Smooth muscle cell (in vitro differentiated cells): ENCODE measurements at regions not wholly inside any gene's neighbourhood (a gene's known extent, or its start where the extent isn't known, plus 50 kb on each side); places are given as distances from the start of the nearest gene placed in this dataset.

Experiments
- DNase-seq: peaks from one replicate; lab custom pipeline; 2025; ENCODE audit not compliant: unreplicated experiment; lab: John Stamatoyannopoulos, UW
- H2AFZ ChIP-seq: fragments of 200-600 bp; sonication (generic); 2 replicates; pipeline ENCODE4 v1.6.0; 2016; ENCODE audit warnings: antibody characterized with exemption, low read depth, mild to moderate bottlenecking
- H3F3A ChIP-seq: fragments of 200-600 bp; sonication (generic); 2 replicates; pipeline ENCODE4 v1.6.0; 2017; ENCODE audit warnings: antibody characterized with exemption, low read depth
- H3K27ac ChIP-seq: fragments of 200-600 bp; sonication (generic); 2 replicates; pipeline ENCODE4 v1.5.1; 2016; ENCODE audit warnings: low read depth, mild to moderate bottlenecking
- H3K27me3 ChIP-seq: fragments of 200-600 bp; sonication (generic); 2 replicates; pipeline ENCODE4 v1.6.1; 2016; ENCODE audit warnings: low read depth, mild to moderate bottlenecking
- H3K36me3 ChIP-seq: fragments of 200-600 bp; sonication (generic); 2 replicates; pipeline ENCODE4 v1.5.1; 2016; ENCODE audit warnings: low read depth
- H3K4me1 ChIP-seq: fragments of 200-600 bp; sonication (generic); 2 replicates; pipeline ENCODE4 v1.5.1; 2016; ENCODE audit warnings: low read depth
- H3K4me2 ChIP-seq: fragments of 200-600 bp; sonication (generic); 2 replicates; pipeline ENCODE4 v1.6.0; 2016; ENCODE audit warnings: mild to moderate bottlenecking
- H3K4me3 ChIP-seq: fragments of 200-600 bp; sonication (generic); 2 replicates; pipeline ENCODE4 v1.5.1; 2016; ENCODE audit warnings: mild to moderate bottlenecking
- H3K79me2 ChIP-seq: fragments of 200-600 bp; sonication (generic); 2 replicates; pipeline ENCODE4 v1.6.0; 2016; ENCODE audit warnings: low read depth, mild to moderate bottlenecking
- H3K9ac ChIP-seq: fragments of 200-600 bp; sonication (generic); 2 replicates; pipeline ENCODE4 v1.6.0; 2016; ENCODE audit warnings: low read depth
- H3K9me3 ChIP-seq: fragments of 200-600 bp; sonication (generic); replicated peaks from 2 replicates; pipeline ENCODE4 v1.5.1; 2016; ENCODE audit warnings: low read depth
- H4K20me1 ChIP-seq: fragments of 200-600 bp; sonication (generic); 2 replicates; pipeline ENCODE4 v1.6.0; 2016; ENCODE audit warnings: low read depth
- CTCF ChIP-seq: fragments of 200-600 bp; sonication (generic); IDR thresholded peaks from 2 replicates; pipeline ENCODE4 v1.5.1; 2017; ENCODE audit warnings: borderline replicate concordance, mild to moderate bottlenecking, antibody characterized with exemption; ENCODE audit not compliant: insufficient read depth, poor library complexity, severe bottlenecking
- WGBS: methylation state at CpG from one replicate; pipeline ENCODE4 v1.1.7; 2016; ENCODE audit warnings: low lambda C conversion rate; 5-methylcytosine and 5-hydroxymethylcytosine counted together

- TF ChIP-seq CTCF, result no peak
- no peaks in the 10 kb centered on the region for H3K9me3 ChIP-seq
- DNase-seq, result no peak
- H3K79me2 ChIP-seq, result no peaks in the 10 kb centered on the region
- no peak overlapping the region for H3K27ac ChIP-seq
- H3K4me1 ChIP-seq, result no peaks in the 10 kb centered on the region
- WGBS, result 69% methylated on average over 1 of the region's 1 CpG
- peaks cover 19% of the 10 kb centered on the region for H3K27me3 ChIP-seq
- no peak overlapping the region for H3K4me2 ChIP-seq
- no peaks in the 10 kb centered on the region for H3F3A ChIP-seq
- no peak overlapping the region for H3K4me3 ChIP-seq
- no peak overlapping the region for H3K9ac ChIP-seq
- H4K20me1 ChIP-seq, result no peaks in the 10 kb centered on the region
- no peaks in the 10 kb centered on the region for H3K36me3 ChIP-seq
- no peak overlapping the region for H2AFZ ChIP-seq
Measured at GRCh38 chr3:35968043-35968622, 328.8 kb downstream of the ARPP21 start.

GRCh38 chr3:35969406-35969805 is 330.1 kb downstream of the ARPP21 start:
- no peak overlapping the region for H3K4me3 ChIP-seq
- H3K36me3 ChIP-seq, result no peaks in the 10 kb centered on the region
- no peaks in the 10 kb centered on the region for H3K79me2 ChIP-seq
- no peak overlapping the region for H3K9ac ChIP-seq
- H3K4me2 ChIP-seq, result no peak overlapping the region
- peaks cover 13% of the 10 kb centered on the region for H3K27me3 ChIP-seq
- no peak overlapping the region for H2AFZ ChIP-seq
- WGBS, result 84% methylated on average over 3 of the region's 3 CpGs
- no peaks in the 10 kb centered on the region for H4K20me1 ChIP-seq
- no peaks in the 10 kb centered on the region for H3F3A ChIP-seq
- no peaks in the 10 kb centered on the region for H3K9me3 ChIP-seq
- no peak for DNase-seq
- no peaks in the 10 kb centered on the region for H3K4me1 ChIP-seq
- H3K27ac ChIP-seq, result no peak overlapping the region
- TF ChIP-seq CTCF, result no peak

DNA sequence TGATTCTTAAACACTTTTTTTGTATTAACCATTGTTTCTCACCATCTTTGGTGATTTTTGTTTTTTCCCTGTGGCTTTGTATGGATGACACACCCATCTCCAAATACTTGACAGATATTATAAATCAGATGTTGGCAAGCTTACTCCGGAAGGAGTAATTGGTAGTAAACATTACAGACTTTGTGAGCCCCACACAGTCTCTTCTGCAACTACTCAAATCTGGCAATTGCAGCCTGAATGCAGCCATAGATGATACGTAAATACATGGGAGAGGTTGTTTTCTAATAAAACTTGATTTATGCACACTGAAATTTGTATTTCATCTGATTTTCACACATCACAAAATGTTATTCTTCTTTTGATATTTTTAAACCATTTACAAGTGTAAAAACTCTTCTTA is 331.5 kb downstream of the ARPP21 start:
- no peaks in the 10 kb centered on the region for H3K36me3 ChIP-seq
- DNase-seq, result no peak
- H3K4me3 ChIP-seq, result no peak overlapping the region
- WGBS, result 84% methylated on average over 2 of the region's 2 CpGs
- H4K20me1 ChIP-seq, result no peaks in the 10 kb centered on the region
- H2AFZ ChIP-seq, result no peak overlapping the region
- H3K4me1 ChIP-seq, result no peaks in the 10 kb centered on the region
- no peaks in the 10 kb centered on the region for H3K79me2 ChIP-seq
- no peak overlapping the region for H3K9ac ChIP-seq
- H3K27ac ChIP-seq, result no peak overlapping the region
- peaks cover 8% of the 10 kb centered on the region for H3K27me3 ChIP-seq
- no peaks in the 10 kb centered on the region for H3K9me3 ChIP-seq
- TF ChIP-seq CTCF, result no peak
- no peak overlapping the region for H3K4me2 ChIP-seq
- H3F3A ChIP-seq, result no peaks in the 10 kb centered on the region

GRCh38 chr3:35971686-35972085 is 332.4 kb downstream of the ARPP21 start:
- Histone ChIP-seq H2AFZ (no peak overlapping the region), H3K27me3 (peaks cover 8% of the 10 kb centered on the region), H3K27ac (no peak overlapping the region), H3K9me3 (no peaks in the 10 kb centered on the region), H3K79me2 (no peaks in the 10 kb centered on the region), H3K4me3 (no peak overlapping the region), H3K36me3 (no peaks in the 10 kb centered on the region), H3K9ac (no peak overlapping the region), H3K4me2 (no peak overlapping the region), H3F3A (no peaks in the 10 kb centered on the region), H3K4me1 (no peaks in the 10 kb centered on the region), H4K20me1 (no peaks in the 10 kb centered on the region)
- DNase-seq, result no peak
- 84% methylated on average over 1 of the region's 1 CpG for WGBS
- no peak for TF ChIP-seq CTCF
